ENCODE measurements at regions not wholly inside any gene's neighbourhood (a gene's known extent, or its start where the extent isn't known, plus 50 kb on each side); places are given as distances from the start of the nearest gene placed in this dataset.

GRCh38 chr13:24041651-24042225 is 118.8 kb upstream of the SPATA13 start:
- in situ Hi-C loops (cut with HindIII; ENCODE audit: low sequenced_read_pairs) = loop anchor here (25.0 kb wide), 1 partner anchor 171 kb away; no protein-coding TSS in a partner anchor

GRCh38 chr13:24042710-24043440 is 117.6 kb upstream of the SPATA13 start:
- in situ Hi-C loops (cut with HindIII; ENCODE audit: low sequenced_read_pairs) = loop anchor here (25.0 kb wide), 1 partner anchor 169 kb away; no protein-coding TSS in a partner anchor

- in situ Hi-C loops (cut with HindIII; ENCODE audit: low sequenced_read_pairs) = loop anchor here (25.0 kb wide), 1 partner anchor 169 kb away; no protein-coding TSS in a partner anchor
Observed at GRCh38 chr13:24043590-24044350, 116.8 kb upstream of the SPATA13 start.

GRCh38 chr13:24045597-24045996 is 114.9 kb upstream of the SPATA13 start:
- in situ Hi-C loops (cut with HindIII; ENCODE audit: low sequenced_read_pairs) = loop anchor here (25.0 kb wide), 1 partner anchor 167 kb away; no protein-coding TSS in a partner anchor

- in situ Hi-C loops (cut with HindIII; ENCODE audit: low sequenced_read_pairs) = no loop called here
Observed at GRCh38 chr13:24050292-24050711, 110.2 kb upstream of the SPATA13 start.

GRCh38 chr13:24050796-24051715 is 109.5 kb upstream of the SPATA13 start:
- in situ Hi-C loops (cut with HindIII; ENCODE audit: low sequenced_read_pairs) = no loop called here

GRCh38 chr13:24052547-24053518 is 107.7 kb upstream of the SPATA13 start:
- in situ Hi-C loops (cut with HindIII; ENCODE audit: low sequenced_read_pairs) = no loop called here

- in situ Hi-C loops (cut with HindIII; ENCODE audit: low sequenced_read_pairs) = no loop called here
Observed at GRCh38 chr13:24053519-24054251, 106.8 kb upstream of the SPATA13 start.

- in situ Hi-C loops (cut with HindIII; ENCODE audit: low sequenced_read_pairs) = no loop called here
Observed at GRCh38 chr13:24056616-24057137, 103.8 kb upstream of the SPATA13 start.

- in situ Hi-C loops (cut with HindIII; ENCODE audit: low sequenced_read_pairs) = no loop called here
Observed at GRCh38 chr13:24060993-24061392, 99.5 kb upstream of the SPATA13 start.

GRCh38 chr13:24063281-24063877 is 97.1 kb upstream of the SPATA13 start:
- in situ Hi-C loops (cut with HindIII; ENCODE audit: low sequenced_read_pairs) = no loop called here

GRCh38 chr13:24064371-24064770 is 96.1 kb upstream of the SPATA13 start:
- in situ Hi-C loops (cut with HindIII; ENCODE audit: low sequenced_read_pairs) = no loop called here

- in situ Hi-C loops (cut with HindIII; ENCODE audit: low sequenced_read_pairs) = no loop called here
Observed at GRCh38 chr13:24065176-24065575, 95.3 kb upstream of the SPATA13 start.

GRCh38 chr13:24066405-24067295 is 93.9 kb upstream of the SPATA13 start:
- in situ Hi-C loops (cut with HindIII; ENCODE audit: low sequenced_read_pairs) = no loop called here

GRCh38 chr13:24068472-24068871 is 92.0 kb upstream of the SPATA13 start:
- in situ Hi-C loops (cut with HindIII; ENCODE audit: low sequenced_read_pairs) = no loop called here

GRCh38 chr13:24071016-24071415 is 89.5 kb upstream of the SPATA13 start:
- in situ Hi-C loops (cut with HindIII; ENCODE audit: low sequenced_read_pairs) = no loop called here

- in situ Hi-C loops (cut with HindIII; ENCODE audit: low sequenced_read_pairs) = no loop called here
Observed at GRCh38 chr13:24071423-24072075, 89.0 kb upstream of the SPATA13 start.
